Mucosa of rectum (tissue), 2 donors: ENCODE measurements at regions not wholly inside any gene's neighbourhood (a gene's known extent, or its start where the extent isn't known, plus 50 kb on each side); places are given as distances from the start of the nearest gene placed in this dataset.

Experiments used
- H3K27ac ChIP-seq, 2 donors: one replicate each; pipeline ENCODE4 v1.7.0; 2013; ENCODE audit warnings: inconsistent platforms in 2 of 2, low read depth in 2 of 2, low read length in 2 of 2
- H3K27me3 ChIP-seq, 2 donors: one replicate each; pipeline ENCODE4 v1.7.0; 2013; ENCODE audit warnings: low read length in 2 of 2; ENCODE audit not compliant: control insufficient read depth in 2 of 2, insufficient read depth in 2 of 2
- H3K36me3 ChIP-seq, 2 donors: one replicate each; pipeline ENCODE4 v1.7.0; 2013; ENCODE audit warnings: low read length in 2 of 2; ENCODE audit not compliant: control insufficient read depth in 2 of 2, insufficient read depth in 2 of 2
- H3K4me1 ChIP-seq, 2 donors: one replicate each; pipeline ENCODE4 v1.7.0; 2013; ENCODE audit warnings: low read length in 2 of 2, mild to moderate bottlenecking in 1 of 2; ENCODE audit not compliant: control insufficient read depth in 2 of 2, insufficient read depth in 2 of 2
- H3K4me3 ChIP-seq, 2 donors: one replicate each; pipeline ENCODE4 v1.7.0; 2013; ENCODE audit warnings: low read length in 2 of 2
- H3K9ac ChIP-seq, 2 donors: one replicate each; pipeline ENCODE4 v1.7.0; 2013; ENCODE audit warnings: low read length in 2 of 2, low read depth in 1 of 2, mild to moderate bottlenecking in 1 of 2
- H3K9me3 ChIP-seq, 2 donors: one replicate each; pipeline ENCODE4 v1.7.0; 2013; ENCODE audit warnings: low read length in 2 of 2; ENCODE audit not compliant: control insufficient read depth in 2 of 2
- donor health status: healthy.
- donor health status: Normal muscosa, but diverticular disease.

GRCh38 chr7:136635751-136636150 lies 232.7 kb upstream of the CHRM2 start:
- no peak overlapping the region for H3K27ac ChIP-seq
- H3K27me3 ChIP-seq: no peaks in the 10 kb centered on the region
- H3K4me1 ChIP-seq: no peaks in the 10 kb centered on the region
- H3K4me3 ChIP-seq: no peak overlapping the region
- no peaks in the 10 kb centered on the region for H3K9me3 ChIP-seq
- no peak overlapping the region for H3K9ac ChIP-seq
- no peaks in the 10 kb centered on the region for H3K36me3 ChIP-seq

DNA sequence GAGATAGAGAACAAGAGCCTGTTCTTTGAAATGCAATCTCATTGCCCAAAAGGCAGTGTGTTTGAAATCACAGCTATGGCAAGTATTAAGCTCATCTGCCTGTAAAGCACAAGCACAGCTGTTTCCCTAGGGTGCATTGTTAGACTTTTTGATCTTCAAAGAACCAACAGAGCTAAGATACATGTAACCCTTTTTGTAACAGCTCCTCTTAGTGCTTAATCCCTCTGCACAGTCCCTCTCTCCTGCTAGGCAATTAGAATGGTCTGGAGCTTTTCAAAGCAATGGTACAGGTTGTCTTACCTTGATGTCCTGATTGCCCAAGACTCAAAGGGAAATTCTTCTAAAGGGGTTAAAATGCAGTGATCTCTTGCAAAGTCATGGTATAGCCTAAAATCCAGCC lies 249.6 kb upstream of the CHRM2 start:
- Histone ChIP-seq H3K4me1 (no peaks in the 10 kb centered on the region), H3K4me3 (no peak overlapping the region), H3K9me3 (no peaks in the 10 kb centered on the region), H3K9ac (no peak overlapping the region), H3K27me3 (no peaks in the 10 kb centered on the region), H3K36me3 (no peaks in the 10 kb centered on the region), H3K27ac (no peak overlapping the region)

DNA sequence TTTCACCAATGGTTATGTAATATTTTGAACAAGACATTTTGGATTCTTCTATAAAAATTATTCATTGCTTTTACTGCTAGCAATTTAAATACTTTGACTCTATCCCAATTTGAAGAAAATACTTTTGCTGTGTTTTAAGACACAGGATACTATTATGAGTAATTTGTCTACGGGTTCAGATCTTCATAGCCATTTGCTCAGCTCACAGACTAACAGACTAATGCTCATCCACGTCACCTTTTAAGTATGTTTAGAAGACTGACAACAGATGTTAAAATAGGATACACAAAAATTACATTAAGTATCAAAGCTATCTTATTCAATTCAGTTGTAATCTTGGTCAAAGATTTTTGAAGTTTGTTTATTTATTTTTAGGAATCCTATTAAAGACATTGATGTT lies 251.3 kb upstream of the CHRM2 start:
- no peaks in the 10 kb centered on the region for H3K4me1 ChIP-seq
- H3K9ac ChIP-seq: no peak overlapping the region
- H3K36me3 ChIP-seq: no peaks in the 10 kb centered on the region
- no peaks in the 10 kb centered on the region for H3K9me3 ChIP-seq
- no peak overlapping the region for H3K27ac ChIP-seq
- H3K27me3 ChIP-seq: no peaks in the 10 kb centered on the region
- no peak overlapping the region for H3K4me3 ChIP-seq

DNA sequence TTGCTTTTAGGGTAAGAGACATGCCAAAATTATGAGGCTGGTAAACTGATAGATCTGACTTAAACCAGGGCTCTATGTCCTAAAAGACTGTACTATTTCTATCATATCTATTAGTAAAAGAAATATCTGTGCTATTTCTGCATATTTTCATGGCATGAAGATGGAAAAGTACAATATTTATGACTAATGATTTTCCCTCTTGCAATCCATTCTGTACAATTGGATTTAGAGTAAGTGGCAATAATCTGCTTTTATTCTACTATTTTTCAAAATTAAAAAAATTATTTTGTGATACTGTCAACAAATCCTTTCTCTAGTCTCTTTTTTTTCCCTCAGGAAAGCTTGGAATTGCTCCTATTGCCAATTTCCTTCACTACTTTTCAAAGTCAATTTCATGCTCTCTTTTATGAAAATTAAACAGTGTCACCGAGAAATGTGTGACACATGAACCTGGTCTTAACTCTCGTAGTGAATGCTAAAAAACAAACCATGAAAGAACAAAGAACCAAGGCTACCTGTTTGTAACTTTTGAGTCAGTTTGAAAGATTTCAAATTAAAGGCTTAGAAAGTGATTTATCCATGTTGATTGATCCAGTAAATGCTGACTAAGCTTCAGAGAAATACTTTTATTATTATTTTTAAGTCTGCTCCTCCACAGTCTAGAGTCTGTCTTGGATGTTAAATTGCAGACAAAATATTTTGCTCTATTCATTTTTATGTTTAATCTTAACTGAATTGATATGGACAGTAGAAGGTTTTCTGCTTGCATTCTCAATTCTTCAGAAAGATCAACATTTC lies 262.7 kb upstream of the CHRM2 start:
- no peak overlapping the region for H3K9ac ChIP-seq
- no peak overlapping the region for H3K4me3 ChIP-seq
- H3K9me3 ChIP-seq: no peaks in the 10 kb centered on the region
- H3K4me1 ChIP-seq: no peaks in the 10 kb centered on the region
- no peaks in the 10 kb centered on the region for H3K27me3 ChIP-seq
- H3K36me3 ChIP-seq: no peaks in the 10 kb centered on the region
- no peak overlapping the region for H3K27ac ChIP-seq

DNA sequence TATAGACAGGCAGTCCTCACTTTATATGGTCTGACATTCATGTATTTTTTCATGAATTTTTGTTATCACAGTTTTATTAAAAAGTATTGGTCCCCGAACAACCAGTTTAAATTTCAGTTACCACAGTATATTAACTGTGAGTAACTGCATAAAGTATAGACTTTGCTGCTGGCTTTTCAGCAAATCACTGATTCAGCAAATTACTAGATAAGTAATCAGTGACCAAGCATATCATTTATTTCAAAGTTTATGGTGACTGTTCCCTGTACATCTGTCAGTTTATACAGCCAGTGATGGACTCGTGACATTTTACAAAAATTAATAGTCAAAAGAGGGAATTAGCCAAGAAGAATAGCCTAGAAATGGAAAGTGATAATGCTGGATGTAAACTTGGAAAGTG lies 266.7 kb upstream of the CHRM2 start:
- H3K27ac ChIP-seq: no peak overlapping the region
- no peaks in the 10 kb centered on the region for H3K36me3 ChIP-seq
- H3K9me3 ChIP-seq: no peaks in the 10 kb centered on the region
- H3K4me1 ChIP-seq: no peaks in the 10 kb centered on the region
- no peaks in the 10 kb centered on the region for H3K27me3 ChIP-seq
- no peak overlapping the region for H3K4me3 ChIP-seq
- H3K9ac ChIP-seq: no peak overlapping the region

- H3K4me1 ChIP-seq: no peaks in the 10 kb centered on the region
- no peak overlapping the region for H3K9ac ChIP-seq
- no peak overlapping the region for H3K27ac ChIP-seq
- no peak overlapping the region for H3K4me3 ChIP-seq
- no peaks in the 10 kb centered on the region for H3K27me3 ChIP-seq
- no peaks in the 10 kb centered on the region for H3K36me3 ChIP-seq
- H3K9me3 ChIP-seq: no peaks in the 10 kb centered on the region
Observed at GRCh38 chr7:136600475-136600874, 268.0 kb upstream of the CHRM2 start.

DNA sequence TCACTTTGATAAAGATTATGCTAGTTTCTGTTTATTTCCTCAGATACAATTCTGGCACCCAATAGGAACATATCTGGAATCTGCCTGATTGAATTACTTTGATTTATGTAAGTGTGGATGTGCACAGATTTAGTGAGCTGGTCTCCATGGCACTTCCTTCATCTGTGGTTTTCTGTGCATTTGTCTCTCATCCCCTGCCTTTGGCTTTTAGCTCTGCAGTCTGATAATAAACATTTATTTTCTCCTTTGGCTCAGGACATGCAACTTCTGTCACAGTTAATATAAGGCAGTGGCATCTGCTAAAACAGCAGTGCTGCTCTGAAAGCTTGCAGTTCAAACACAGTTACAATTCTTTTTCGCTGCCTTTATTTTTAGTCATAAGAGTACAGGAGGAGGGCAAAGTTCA lies 273.7 kb upstream of the CHRM2 start:
- H3K4me1 ChIP-seq: no peaks in the 10 kb centered on the region
- H3K4me3 ChIP-seq: no peak overlapping the region
- no peak overlapping the region for H3K27ac ChIP-seq
- no peaks in the 10 kb centered on the region for H3K27me3 ChIP-seq
- H3K9me3 ChIP-seq: no peaks in the 10 kb centered on the region
- H3K36me3 ChIP-seq: no peaks in the 10 kb centered on the region
- no peak overlapping the region for H3K9ac ChIP-seq

GRCh38 chr7:136588216-136588615 lies 280.2 kb upstream of the CHRM2 start:
- H3K27ac ChIP-seq: no peak overlapping the region
- H3K4me3 ChIP-seq: no peak overlapping the region
- no peaks in the 10 kb centered on the region for H3K36me3 ChIP-seq
- no peaks in the 10 kb centered on the region for H3K4me1 ChIP-seq
- H3K9ac ChIP-seq: no peak overlapping the region
- no peaks in the 10 kb centered on the region for H3K27me3 ChIP-seq
- no peaks in the 10 kb centered on the region for H3K9me3 ChIP-seq

GRCh38 chr7:136585954-136586670 lies 282.3 kb upstream of the CHRM2 start:
- no peak overlapping the region for H3K4me3 ChIP-seq
- no peaks in the 10 kb centered on the region for H3K36me3 ChIP-seq
- no peak overlapping the region for H3K9ac ChIP-seq
- no peaks in the 10 kb centered on the region for H3K4me1 ChIP-seq
- no peaks in the 10 kb centered on the region for H3K9me3 ChIP-seq
- H3K27me3 ChIP-seq: no peaks in the 10 kb centered on the region
- no peak overlapping the region for H3K27ac ChIP-seq

GRCh38 chr7:136566491-136566890 lies 302.0 kb upstream of the CHRM2 start:
- Histone ChIP-seq H3K36me3 (no peaks in the 10 kb centered on the region), H3K4me3 (no peak overlapping the region), H3K9me3 (no peaks in the 10 kb centered on the region), H3K4me1 (no peaks in the 10 kb centered on the region), H3K9ac (no peak overlapping the region), H3K27ac (no peak overlapping the region), H3K27me3 (no peaks in the 10 kb centered on the region)
